ENCODE measurements at regions not wholly inside any gene's neighbourhood (a gene's known extent, or its start where the extent isn't known, plus 50 kb on each side); places are given as distances from the start of the nearest gene placed in this dataset.

GRCh38 chr20:1711266-1711665, 53.7 kb upstream of the SIRPG start:
- Histone ChIP-seq H2AK5ac (ENCODE audit: low read depth, low read length) (no peak overlapping the region), H3K14ac (replicated peaks; ENCODE audit: low read depth, low read length) (no peak overlapping the region), H4K91ac (ENCODE audit: insufficient read depth, low read depth, low read length) (no peak overlapping the region), H3K4me1 (ENCODE audit: control insufficient read depth, insufficient read depth, low read length) (no peaks in the 10 kb centered on the region), H2BK15ac (ENCODE audit: low read depth, low read length) (no peak overlapping the region), H3K9me1 (ENCODE audit: insufficient read depth, low read length) (no peaks in the 10 kb centered on the region), H3K18ac (ENCODE audit: low read depth, low read length) (no peak overlapping the region), H3K23ac (ENCODE audit: low read depth, low read length) (no peak overlapping the region), H3K36me3 (ENCODE audit: control insufficient read depth, insufficient read depth, low read length) (no peaks in the 10 kb centered on the region), H3K9ac (ENCODE audit: low read depth, low read length) (no peak overlapping the region), H2AK9ac (replicated peaks; ENCODE audit: low read depth, low read length, poor library complexity) (no peak overlapping the region), H3K4me2 (ENCODE audit: low read depth, low read length) (no peak overlapping the region), H2BK120ac (ENCODE audit: low read depth, low read length) (no peak overlapping the region), H2BK5ac (ENCODE audit: low read depth, low read length, poor library complexity, severe bottlenecking) (no peak overlapping the region), H3K27me3 (ENCODE audit: control insufficient read depth, insufficient read depth, low read length) (no peaks in the 10 kb centered on the region), H3K4ac (ENCODE audit: low read depth, low read length) (no peak overlapping the region), H2BK20ac (ENCODE audit: low read depth, low read length) (no peak overlapping the region), H4K20me1 (ENCODE audit: insufficient read depth, low read length) (no peaks in the 10 kb centered on the region), H3K79me1 (ENCODE audit: low read depth in 1 of 2, low read length in 2 of 2) (no peaks in the 10 kb centered on the region), H3K4me3 (ENCODE audit: insufficient read depth, low read depth, low read length) (no peak overlapping the region), H4K5ac (ENCODE audit: low read depth, low read length) (no peak overlapping the region), H3K56ac (ENCODE audit: extremely low read depth, insufficient read depth, low read length) (no peak overlapping the region), H3K9me3 (ENCODE audit: control insufficient read depth, insufficient read depth, low read length) (no peaks in the 10 kb centered on the region), H3K27ac (ENCODE audit: insufficient read depth, low read length) (no peak overlapping the region), H4K8ac (ENCODE audit: low read depth in 2 of 2, low read length in 2 of 2) (no peak overlapping the region), H2AFZ (replicated peaks; ENCODE audit: low read length, poor library complexity) (no peak overlapping the region)
- no peak for DNase-seq
- in situ Hi-C loops (cut with MboI; ENCODE audit: low sequenced_read_pairs) (no loop called here), intact Hi-C loops (cut with micrococcal nuclease) (no loop called here), dilution Hi-C loops (cut with HindIII; ENCODE audit: low sequenced_read_pairs, unreplicated experiment) (no loop called here)
- no CpG with 5 or more reads among the region's 11 CpGs for WGBS, 2 experiments (ENCODE audit: extremely low coverage in 2 of 2, insufficient read length in 1 of 2)
- ChIA-PET POLR2A (ENCODE audit: unreplicated experiment) (no interaction called here), CTCF (interaction anchor here (0.6 kb wide), 1 partner anchor 38 kb away, joined by 3 read pairs; no protein-coding TSS in a partner anchor)
- TF ChIP-seq CTCF (conservative IDR thresholded peaks at IDR 0.05; ENCODE audit: low read depth, low read length) (no peak), RFX5 (IDR thresholded peaks at IDR 0.05; ENCODE audit: low read depth, low read length) (no peak), BHLHE40 (IDR thresholded peaks at IDR 0.05; ENCODE audit: low read depth, low read length) (no peak), RAD21 (IDR thresholded peaks at IDR 0.05; ENCODE audit: low read length) (no peak), SMC3 (IDR thresholded peaks at IDR 0.05; ENCODE audit: low read depth, low read length) (no peak)
- no TSS peak for BruUV-seq (replicated peaks)
- no peak for ATAC-seq (ENCODE audit: low read depth)

Measured in IMR-90 (cell line).